ENCODE measurements at regions not wholly inside any gene's neighbourhood (a gene's known extent, or its start where the extent isn't known, plus 50 kb on each side); places are given as distances from the start of the nearest gene placed in this dataset.

DNA sequence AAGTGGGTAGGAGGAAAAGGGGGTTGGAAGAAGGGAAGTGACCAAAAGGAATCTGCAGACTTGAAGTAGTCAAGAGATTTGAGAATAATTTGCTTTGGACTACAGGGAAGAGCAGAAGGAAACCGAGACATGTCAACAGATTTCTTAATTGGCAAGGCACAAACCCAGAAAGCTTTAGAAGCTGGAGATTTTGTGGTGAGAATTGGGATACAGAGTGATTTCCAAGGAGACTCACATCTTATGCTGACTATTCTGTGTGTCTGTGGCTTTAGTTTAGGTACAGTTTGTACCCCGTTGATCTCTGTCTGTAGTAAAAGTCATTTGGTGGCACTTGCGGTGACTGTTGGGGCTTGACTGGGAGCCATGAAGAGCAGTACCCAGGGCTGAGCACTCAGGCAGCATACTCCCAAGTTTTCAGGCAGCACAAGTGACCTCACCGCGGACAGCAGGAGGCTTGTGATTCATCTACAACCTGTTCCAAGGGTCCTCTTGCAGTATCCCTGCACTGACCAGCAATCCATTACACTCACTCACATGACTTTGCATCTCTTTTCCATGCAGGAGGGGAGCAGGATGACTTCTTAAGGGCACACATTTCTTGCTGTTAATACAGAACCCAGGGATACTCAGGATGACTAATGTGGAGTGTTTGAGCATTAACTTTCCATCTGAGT lies 97.1 kb upstream of the TNP1 start:
- TF ChIP-seq CTCF (IDR thresholded peaks at IDR 0.05; ENCODE audit: low read depth, low read length) (no peak), POLR2A (IDR thresholded peaks at IDR 0.05; ENCODE audit: extremely low read depth, insufficient read length) (no peak)

Measured in NB4 (cell line).